Cardiac fibroblast (primary cell): ENCODE measurements at regions not wholly inside any gene's neighbourhood (a gene's known extent, or its start where the extent isn't known, plus 50 kb on each side); places are given as distances from the start of the nearest gene placed in this dataset.

Source experiments
- DNase-seq, 2 donors: peaks; one replicate each; pipeline versions ENCODE4 v3.0.0 to v3.0.0-alpha.2; 2010; ENCODE audit warnings: low read depth in 2 of 2
- H3K4me3 ChIP-seq, 2 donors: replicated peaks in 1 of 2; 1 replicate in 1 of 2; 2 replicates in 1 of 2; pipeline ENCODE4 v1.5.1; 2011; ENCODE audit warnings: low read depth in 2 of 2, low read length in 2 of 2, mild to moderate bottlenecking in 2 of 2, moderate library complexity in 1 of 2
- CTCF ChIP-seq: IDR thresholded peaks from one replicate; pipeline ENCODE4 v1.5.1; 2011; ENCODE audit warnings: low read depth, mild to moderate bottlenecking, low read length, inconsistent platforms

- peak; percentile 10 to 72 for DNase-seq
- H3K4me3 ChIP-seq: no peak overlapping the region
- TF ChIP-seq CTCF: no peak
Observed at GRCh38 chr13:107271227-107271626, 703.3 kb upstream of the ARGLU1 start.

- peak in 1 of 2 donors; percentile 10 for DNase-seq
- no peak overlapping the region for H3K4me3 ChIP-seq
- TF ChIP-seq CTCF: no peak
Observed at GRCh38 chr13:107266657-107267056, 698.7 kb upstream of the ARGLU1 start.

- no peak for TF ChIP-seq CTCF
- no peak for DNase-seq
- no peak overlapping the region for H3K4me3 ChIP-seq
Observed at GRCh38 chr13:107258599-107259187, 690.8 kb upstream of the ARGLU1 start.

GRCh38 chr13:107254392-107254791 lies 686.5 kb upstream of the ARGLU1 start:
- no peak for TF ChIP-seq CTCF
- no peak overlapping the region for H3K4me3 ChIP-seq
- DNase-seq: no peak

- no peak overlapping the region for H3K4me3 ChIP-seq
- TF ChIP-seq CTCF: no peak
- no peak for DNase-seq
Observed at GRCh38 chr13:107252428-107252827, 684.5 kb upstream of the ARGLU1 start.

DNA sequence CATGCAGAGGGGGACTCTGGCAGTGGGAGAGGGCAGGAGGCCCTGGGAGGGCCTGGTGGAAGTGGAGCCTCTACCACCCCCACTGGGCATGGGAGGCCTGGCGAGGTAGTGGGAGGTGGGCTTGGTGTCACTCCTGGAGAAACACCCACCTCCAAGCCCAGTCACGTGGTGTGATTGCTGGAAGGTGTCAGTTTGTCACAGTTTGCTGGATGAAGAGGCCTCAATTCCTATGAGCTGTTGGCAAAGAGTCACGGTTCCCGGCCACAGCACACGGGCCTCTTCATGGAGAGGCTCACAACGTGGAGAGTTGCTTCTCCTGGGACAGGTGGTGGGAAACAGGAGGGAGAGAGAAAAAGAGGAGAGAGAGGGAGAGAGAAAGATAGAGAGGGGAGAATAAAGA lies 684.1 kb upstream of the ARGLU1 start:
- H3K4me3 ChIP-seq: no peak overlapping the region
- no peak for TF ChIP-seq CTCF
- DNase-seq: no peak

DNA sequence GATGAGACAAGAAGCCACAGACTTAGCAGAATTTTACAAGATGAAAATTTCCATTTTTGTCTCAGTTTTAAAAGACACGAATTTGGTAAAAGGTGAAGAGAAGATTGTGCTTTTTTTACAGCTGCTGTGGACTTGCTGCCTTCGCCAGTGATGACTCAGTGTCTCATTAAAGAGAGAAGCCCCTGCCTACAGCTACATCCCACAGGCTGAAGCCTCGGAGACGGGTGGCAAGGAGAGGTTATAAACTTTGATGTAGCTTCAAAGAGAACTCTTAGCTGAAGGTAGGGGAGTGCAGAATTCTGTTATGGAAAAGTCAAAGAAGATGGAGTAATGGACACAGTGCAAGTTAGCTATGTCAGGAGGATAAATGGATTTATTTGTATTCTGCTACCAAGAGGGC lies 683.4 kb upstream of the ARGLU1 start:
- no peak overlapping the region for H3K4me3 ChIP-seq
- TF ChIP-seq CTCF: no peak
- DNase-seq: no peak
